GM12878 (cell line): ENCODE measurements at regions not wholly inside any gene's neighbourhood (a gene's known extent, or its start where the extent isn't known, plus 50 kb on each side); places are given as distances from the start of the nearest gene placed in this dataset.

Experiments
- ATAC-seq: fragments of 200-7000 bp; cut with Tn5 transposase; 3 replicates; pipeline ENCODE4 v1.9.1; 2020; ENCODE audit warnings: mild to moderate bottlenecking, moderate library complexity
- BruUV-seq: library from RNA; stranded (reverse); fragments of 400-500 nt; replicated peaks from 2 replicates; lab custom pipeline; 2021; lab: Mats Ljungman, UMichigan
- CTCF ChIA-PET: fragments of 300-600 bp; sonication (Branson Sonifier 250); formaldehyde crosslinking; extraction: SDS; loops from one replicate; lab custom pipeline; 2021; ENCODE audit warnings: inconsistent platforms; lab: Yijun Ruan, JAX
- POLR2A ChIA-PET: fragments of 350-600 bp; formaldehyde crosslinking; extraction: SDS; loops from one replicate; lab custom pipeline; 2021; ENCODE audit warnings: inconsistent platforms; lab: Charles Lee
- RAD21 ChIA-PET: fragments of 300-600 bp; sonication (Branson Sonifier 250); formaldehyde crosslinking; loops from one replicate; lab custom pipeline; 2023; ENCODE audit warnings: antibody characterized with exemption; ENCODE audit not compliant: unreplicated experiment; lab: Charles Lee
- SMC1A ChIA-PET: fragments of 300-600 bp; sonication (Branson Sonifier 250); formaldehyde crosslinking; loops from one replicate; lab custom pipeline; 2023; ENCODE audit not compliant: unreplicated experiment, uncharacterized antibody; lab: Charles Lee
- DNase-seq: peaks from one replicate; pipeline ENCODE4 v3.0.0-alpha.2; 2011; ENCODE audit warnings: low read depth, low spot score
- FAIRE-seq: peaks from 3 replicates; lab custom pipeline; 2011; peaks lifted over from hg19 to GRCh38; lab: Jason Lieb, UNC
- H2AFZ ChIP-seq: 2 replicates; pipeline ENCODE4 v1.6.0; 2011; ENCODE audit warnings: low read depth, low read length, control low read depth; ENCODE audit not compliant: control insufficient read depth
- H3K27ac ChIP-seq: 2 replicates; pipeline ENCODE4 v1.5.1; 2011; ENCODE audit warnings: control low read depth; ENCODE audit not compliant: control insufficient read depth, insufficient read depth
- H3K27me3 ChIP-seq, 2 experiments: replicated peaks in 1 of 2; 2 replicates each; pipeline versions ENCODE4 v1.6.0 to v1.6.1; 2011; ENCODE audit warnings: low read length in 1 of 2; ENCODE audit not compliant: control insufficient read depth in 2 of 2, insufficient read depth in 2 of 2
- H3K36me3 ChIP-seq, 2 experiments: 2 replicates each; pipeline ENCODE4 v1.5.1; 2011; ENCODE audit warnings: low read length in 1 of 2; ENCODE audit not compliant: control insufficient read depth in 2 of 2, insufficient read depth in 2 of 2
- H3K4me1 ChIP-seq: 2 replicates; pipeline ENCODE4 v1.6.1; 2011; ENCODE audit warnings: mild to moderate bottlenecking, low read length, moderate library complexity, mixed read lengths; ENCODE audit not compliant: control insufficient read depth, insufficient read depth
- H3K4me2 ChIP-seq: 2 replicates; pipeline ENCODE4 v1.6.0; 2011; ENCODE audit warnings: control low read depth; ENCODE audit not compliant: control insufficient read depth, insufficient read depth
- H3K4me3 ChIP-seq: fragments of 200-600 bp; sonication (generic); 2 replicates; pipeline ENCODE4 v1.5.1; 2016
- H3K79me2 ChIP-seq: 2 replicates; pipeline ENCODE4 v1.6.0; 2011; ENCODE audit warnings: low read length; ENCODE audit not compliant: control insufficient read depth, insufficient read depth
- H3K9ac ChIP-seq: 2 replicates; pipeline ENCODE4 v1.8.0; 2011; ENCODE audit warnings: low read length, control low read depth, mixed read lengths; ENCODE audit not compliant: control insufficient read depth, insufficient read depth
- H3K9me3 ChIP-seq: replicated peaks from 3 replicates; pipeline ENCODE4 v1.5.1; 2011; ENCODE audit warnings: mild to moderate bottlenecking, low read length; ENCODE audit not compliant: control insufficient read depth, insufficient read depth
- H4K20me1 ChIP-seq: 2 replicates; pipeline ENCODE4 v1.6.0; 2011; ENCODE audit not compliant: control insufficient read depth, insufficient read depth
- KDM1A ChIP-seq: fragments of 200-600 bp; sonication (generic); IDR thresholded peaks from 2 replicates; pipeline ENCODE4 v1.6.1; 2016; ENCODE audit warnings: borderline replicate concordance
- LARP7 ChIP-seq: fragments of 450-650 bp; IDR thresholded peaks from 2 replicates; pipeline ENCODE4 v1.6.1; 2017; ENCODE audit warnings: mild to moderate bottlenecking
- NR2C1 ChIP-seq: fragments of 450-650 bp; IDR thresholded peaks from 2 replicates; pipeline ENCODE4 v1.6.1; 2017; ENCODE audit warnings: antibody characterized with exemption, mild to moderate bottlenecking, moderate library complexity
- NR2C2 ChIP-seq: IDR thresholded peaks from 2 replicates; pipeline ENCODE4 v1.6.1; 2011; ENCODE audit warnings: borderline replicate concordance, low read depth; ENCODE audit not compliant: control insufficient read depth, insufficient read length
- POLR2AphosphoS5 ChIP-seq: IDR thresholded peaks from 2 replicates; pipeline ENCODE4 v1.6.1; 2011; ENCODE audit warnings: mild to moderate bottlenecking, low read length, inconsistent platforms
- SREBF2 ChIP-seq: IDR thresholded peaks from 2 replicates; pipeline ENCODE4 v1.6.1; 2012; ENCODE audit warnings: mild to moderate bottlenecking, low read length
- ZZZ3 ChIP-seq: IDR thresholded peaks from 2 replicates; pipeline ENCODE4 v1.6.1; 2011; ENCODE audit warnings: low read depth; ENCODE audit not compliant: control insufficient read depth, insufficient read length
- WGBS: methylation state at CpG from one replicate; pipeline ENCODE4 v1.1.6; 2016; ENCODE audit warnings: low lambda C conversion rate; ENCODE audit not compliant: insufficient replicate concordance, insufficient coverage; ENCODE audit errors: missing lambda C conversion rate; 5-methylcytosine and 5-hydroxymethylcytosine counted together
- in situ Hi-C: fragments of 300-500 bp; cut with MboI; formaldehyde crosslinking; loops from 9 replicates; pipeline ENCODE4 v1.14.3; 2018; ENCODE audit warnings: mixed read lengths
- intact Hi-C: fragments of 100-400 bp; cut with micrococcal nuclease; formaldehyde crosslinking; loops from one replicate; pipeline ENCODE4 v1.14.2; 2022; ENCODE audit not compliant: unreplicated experiment
- TF ChIP-seq, protein P1 (sequence below): fragments of 450-650 bp; IDR thresholded peaks from 2 replicates; pipeline ENCODE4 v1.6.1; 2018; ENCODE audit warnings: mild to moderate bottlenecking, low read depth, moderate library complexity; ENCODE audit not compliant: partially characterized antibody
- TF ChIP-seq, protein P2 (sequence below): IDR thresholded peaks from 2 replicates; pipeline ENCODE4 v1.6.1; 2012; ENCODE audit warnings: low read depth, low read length, improper control_type of control experiment

DNA sequence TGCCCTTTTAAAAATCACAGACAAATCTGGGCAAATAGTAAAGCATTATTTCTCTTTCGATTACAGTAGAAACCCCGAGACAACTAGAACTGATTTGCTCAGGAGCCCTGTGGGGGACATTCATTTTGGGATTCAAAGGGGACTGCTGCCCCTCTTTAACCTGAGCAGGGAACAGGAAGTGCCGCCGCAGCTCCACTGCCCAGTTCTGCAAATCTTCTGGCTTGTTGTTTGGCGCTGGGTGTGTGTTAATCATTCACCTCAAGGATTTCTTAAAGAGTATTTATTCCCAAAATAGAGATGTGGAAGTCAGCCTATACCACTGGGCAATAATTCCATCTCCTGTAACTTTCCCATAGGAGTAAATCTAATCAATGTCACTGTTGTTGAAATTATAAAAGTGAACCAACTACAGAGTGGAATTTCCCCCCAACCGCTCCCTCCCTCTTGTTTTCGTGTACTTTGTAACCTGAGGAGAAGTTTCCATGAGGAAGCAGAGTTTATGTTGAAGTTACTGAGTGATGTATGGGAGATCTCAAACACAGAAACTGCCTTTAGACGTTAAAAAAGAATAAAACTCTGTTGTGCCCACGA, 515.8 kb downstream of the KLF12 start:
- TF ChIP-seq NR2C2 (no peak), SREBF2 (no peak), NR2C1 (no peak), POLR2AphosphoS5 (no peak), LARP7 (no peak), KDM1A (no peak), ZZZ3 (no peak)
- TF ChIP-seq, protein P1, sequence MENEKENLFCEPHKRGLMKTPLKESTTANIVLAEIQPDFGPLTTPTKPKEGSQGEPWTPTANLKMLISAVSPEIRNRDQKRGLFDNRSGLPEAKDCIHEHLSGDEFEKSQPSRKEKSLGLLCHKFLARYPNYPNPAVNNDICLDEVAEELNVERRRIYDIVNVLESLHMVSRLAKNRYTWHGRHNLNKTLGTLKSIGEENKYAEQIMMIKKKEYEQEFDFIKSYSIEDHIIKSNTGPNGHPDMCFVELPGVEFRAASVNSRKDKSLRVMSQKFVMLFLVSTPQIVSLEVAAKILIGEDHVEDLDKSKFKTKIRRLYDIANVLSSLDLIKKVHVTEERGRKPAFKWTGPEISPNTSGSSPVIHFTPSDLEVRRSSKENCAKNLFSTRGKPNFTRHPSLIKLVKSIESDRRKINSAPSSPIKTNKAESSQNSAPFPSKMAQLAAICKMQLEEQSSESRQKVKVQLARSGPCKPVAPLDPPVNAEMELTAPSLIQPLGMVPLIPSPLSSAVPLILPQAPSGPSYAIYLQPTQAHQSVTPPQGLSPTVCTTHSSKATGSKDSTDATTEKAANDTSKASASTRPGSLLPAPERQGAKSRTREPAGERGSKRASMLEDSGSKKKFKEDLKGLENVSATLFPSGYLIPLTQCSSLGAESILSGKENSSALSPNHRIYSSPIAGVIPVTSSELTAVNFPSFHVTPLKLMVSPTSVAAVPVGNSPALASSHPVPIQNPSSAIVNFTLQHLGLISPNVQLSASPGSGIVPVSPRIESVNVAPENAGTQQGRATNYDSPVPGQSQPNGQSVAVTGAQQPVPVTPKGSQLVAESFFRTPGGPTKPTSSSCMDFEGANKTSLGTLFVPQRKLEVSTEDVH: no peak
- TF ChIP-seq, protein P2, sequence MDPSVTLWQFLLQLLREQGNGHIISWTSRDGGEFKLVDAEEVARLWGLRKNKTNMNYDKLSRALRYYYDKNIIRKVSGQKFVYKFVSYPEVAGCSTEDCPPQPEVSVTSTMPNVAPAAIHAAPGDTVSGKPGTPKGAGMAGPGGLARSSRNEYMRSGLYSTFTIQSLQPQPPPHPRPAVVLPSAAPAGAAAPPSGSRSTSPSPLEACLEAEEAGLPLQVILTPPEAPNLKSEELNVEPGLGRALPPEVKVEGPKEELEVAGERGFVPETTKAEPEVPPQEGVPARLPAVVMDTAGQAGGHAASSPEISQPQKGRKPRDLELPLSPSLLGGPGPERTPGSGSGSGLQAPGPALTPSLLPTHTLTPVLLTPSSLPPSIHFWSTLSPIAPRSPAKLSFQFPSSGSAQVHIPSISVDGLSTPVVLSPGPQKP: no peak
- TF ChIP-seq, all 136 proteins: peak for 0
- RAD21 ChIA-PET: no interaction called here
- Histone ChIP-seq H3K27me3 (peaks cover 0 to 2% of the 10 kb centered on the region in 2 experiments; a peak in 2 of 4 replicates), H3K79me2 (no peaks in the 10 kb centered on the region), H2AFZ (no peak overlapping the region), H4K20me1 (no peaks in the 10 kb centered on the region), H3K36me3 (no peaks in the 10 kb centered on the region), H3K4me2 (no peak overlapping the region), H3K4me3 (no peak overlapping the region), H3K4me1 (no peaks in the 10 kb centered on the region), H3K27ac (no peak overlapping the region), H3K9me3 (no peaks in the 10 kb centered on the region), H3K9ac (no peak overlapping the region)
- no peak for FAIRE-seq
- intact Hi-C loops: no loop called here
- POLR2A ChIA-PET: no interaction called here
- ATAC-seq: no peak
- DNase-seq: no peak
- WGBS: 12% methylated on average over 9 of the region's 9 CpGs
- no TSS peak for BruUV-seq
- CTCF ChIA-PET: interaction anchor here (0.6 to 0.7 kb wide), 2 partner anchors 427 to 737 kb away, joined by 3 read pairs; no protein-coding TSS in a partner anchor
- in situ Hi-C loops: no loop called here
- SMC1A ChIA-PET: interaction anchor here (1.1 kb wide), 1 partner anchor 11 kb away, joined by 3 read pairs; no protein-coding TSS in a partner anchor
